SK-N-SH (cell line): ENCODE measurements at regions not wholly inside any gene's neighbourhood (a gene's known extent, or its start where the extent isn't known, plus 50 kb on each side); places are given as distances from the start of the nearest gene placed in this dataset.

Experiments
- CTCF ChIA-PET: fragments of 300-600, 350-600 bp; formaldehyde crosslinking; extraction: SDS; loops from one replicate; lab custom pipeline; 2021; lab: Yijun Ruan, JAX
- POLR2A ChIA-PET: fragments of 350-600 bp; sonication (Branson Sonifier 250); formaldehyde crosslinking; extraction: SDS; loops from one replicate; lab custom pipeline; 2020; ENCODE audit warnings: antibody characterized with exemption, inconsistent platforms; lab: Yijun Ruan, JAX
- DNase-seq: peaks from one replicate; pipeline ENCODE4 v3.0.0; 2012
- H2AFZ ChIP-seq: fragments of 200-600 bp; sonication (generic); 2 replicates; pipeline ENCODE4 v1.8.1; 2016; ENCODE audit warnings: antibody characterized with exemption, mild to moderate bottlenecking, low read depth
- H3F3A ChIP-seq: fragments of 200-600 bp; sonication (generic); replicated peaks from 2 replicates; pipeline ENCODE3; 2016; ENCODE audit warnings: antibody characterized with exemption, mild to moderate bottlenecking; ENCODE audit not compliant: insufficient read depth
- H3K27ac ChIP-seq, 2 experiments: fragments of 200-500 bp in 1 of 2; fragments of 200-600 bp in 1 of 2; sonication (Bioruptor generic) in 1 of 2; sonication (generic), shearing (Covaris generic) in 1 of 2; 2 replicates each; pipeline versions ENCODE4 v1.5.1 to v1.6.1; 2014 to 2016; ENCODE audit warnings: low read depth in 2 of 2, inconsistent platforms in 1 of 2, low read length in 1 of 2, mild to moderate bottlenecking in 1 of 2, mixed read lengths in 1 of 2
- H3K27me3 ChIP-seq: fragments of 200-600 bp; sonication (generic), shearing (Covaris generic); 2 replicates; pipeline ENCODE4 v1.6.1; 2016; ENCODE audit warnings: mixed run types; ENCODE audit not compliant: insufficient read depth
- H3K36me3 ChIP-seq, 2 experiments: fragments of 200-500 bp in 1 of 2; fragments of 200-600 bp in 1 of 2; sonication (Bioruptor generic) in 1 of 2; sonication (generic) in 1 of 2; replicated peaks in 1 of 2; 2 replicates each; pipeline versions ENCODE3 to v1.5.1; 2014 to 2016; ENCODE audit warnings: low read length in 1 of 2, mild to moderate bottlenecking in 1 of 2; ENCODE audit not compliant: insufficient read depth in 2 of 2, control insufficient read depth in 1 of 2
- H3K4me1 ChIP-seq, 2 experiments: fragments of 200-500 bp in 1 of 2; fragments of 200-600 bp in 1 of 2; sonication (Bioruptor generic) in 1 of 2; sonication (generic), shearing (Covaris generic) in 1 of 2; 2 replicates each; pipeline versions ENCODE4 v1.5.1 to v1.6.1; 2014 to 2016; ENCODE audit warnings: low read depth in 1 of 2, low read length in 1 of 2, mixed run types in 1 of 2; ENCODE audit not compliant: insufficient read depth in 2 of 2, control insufficient read depth in 1 of 2
- H3K4me2 ChIP-seq: fragments of 200-600 bp; sonication (generic), shearing (Covaris generic); 2 replicates; pipeline ENCODE4 v1.6.1; 2017; ENCODE audit warnings: mixed run types
- H3K4me3 ChIP-seq, 2 experiments: fragments of 200-500 bp in 1 of 2; fragments of 200-600 bp in 1 of 2; sonication (Bioruptor generic) in 1 of 2; sonication (generic), shearing (Covaris generic) in 1 of 2; 2 replicates each; pipeline versions ENCODE4 v1.5.1 to v1.8.1; 2014 to 2016; ENCODE audit warnings: low read depth in 2 of 2, inconsistent platforms in 1 of 2, low read length in 1 of 2, mild to moderate bottlenecking in 1 of 2, mixed read lengths in 1 of 2, moderate library complexity in 1 of 2
- H3K79me2 ChIP-seq: fragments of 200-600 bp; sonication (generic); 2 replicates; pipeline ENCODE4 v1.8.1; 2017; ENCODE audit warnings: mild to moderate bottlenecking; ENCODE audit not compliant: insufficient read depth
- H3K9ac ChIP-seq: fragments of 200-600 bp; sonication (generic); 2 replicates; pipeline ENCODE4 v1.6.1; 2017; ENCODE audit warnings: mixed run types
- H3K9me2 ChIP-seq: fragments of 200-600 bp; sonication (generic); 2 replicates; pipeline ENCODE4 v1.6.1; 2017; ENCODE audit warnings: mixed run types
- H3K9me3 ChIP-seq: fragments of 200-600 bp; sonication (generic); 2 replicates; pipeline ENCODE4 v1.6.1; 2017; ENCODE audit warnings: mixed run types, mild to moderate bottlenecking, moderate library complexity
- H4K20me1 ChIP-seq: fragments of 200-600 bp; sonication (generic); 2 replicates; pipeline ENCODE4 v1.6.1; 2017; ENCODE audit warnings: mild to moderate bottlenecking, mixed run types; ENCODE audit not compliant: insufficient read depth
- CHD2 ChIP-seq: fragments of 150-350 bp; IDR thresholded peaks from 2 replicates; pipeline ENCODE4 v1.6.1; 2018; ENCODE audit warnings: low read length; ENCODE audit not compliant: partially characterized antibody
- EZH2phosphoT487 ChIP-seq: fragments of 200-600 bp; sonication (generic); IDR thresholded peaks from 2 replicates; pipeline ENCODE4 v1.6.1; 2017; ENCODE audit warnings: low read depth, mixed run types, mild to moderate bottlenecking, antibody characterized with exemption, moderate library complexity, borderline replicate concordance
- FOSL2 ChIP-seq: IDR thresholded peaks from 2 replicates; pipeline ENCODE4 v1.4.0; 2012; ENCODE audit warnings: low read depth, mild to moderate bottlenecking, moderate library complexity, borderline replicate concordance
- FOXJ3 ChIP-seq: sonication (generic); formaldehyde crosslinking; IDR thresholded peaks from 2 replicates; pipeline ENCODE4 v1.5.1; 2020; ENCODE audit warnings: mild to moderate bottlenecking, missing genetic modification reagents
- FOXM1 ChIP-seq: IDR thresholded peaks from 2 replicates; pipeline ENCODE4 v1.4.0; 2012; ENCODE audit warnings: low read depth, mild to moderate bottlenecking
- GABPA ChIP-seq: IDR thresholded peaks from 2 replicates; pipeline ENCODE4 v1.4.0; 2012; ENCODE audit warnings: low read depth, mild to moderate bottlenecking
- NRF1 ChIP-seq: IDR thresholded peaks from 2 replicates; pipeline ENCODE4 v1.6.1; 2012; ENCODE audit warnings: low read depth, mild to moderate bottlenecking, low read length
- POLR2AphosphoS5 ChIP-seq: IDR thresholded peaks from 2 replicates; pipeline ENCODE4 v1.6.1; 2012; ENCODE audit warnings: low read depth, low read length
- RAD21 ChIP-seq: IDR thresholded peaks from 2 replicates; pipeline ENCODE4 v1.6.1; 2012; ENCODE audit warnings: mild to moderate bottlenecking, low read length
- RCOR1 ChIP-seq: fragments of 150-350 bp; IDR thresholded peaks from 2 replicates; pipeline ENCODE4 v1.6.1; 2017; ENCODE audit warnings: antibody characterized with exemption, low read length
- RXRA ChIP-seq: IDR thresholded peaks from 2 replicates; pipeline ENCODE4 v1.4.0; 2012; ENCODE audit warnings: low read depth, mild to moderate bottlenecking, borderline replicate concordance
- SMC3 ChIP-seq: IDR thresholded peaks from 2 replicates; pipeline ENCODE4 v1.6.1; 2012; ENCODE audit warnings: low read depth, low read length, improper control_type of control experiment
- TCF12 ChIP-seq: IDR thresholded peaks from 2 replicates; pipeline ENCODE4 v1.4.0; 2012
- TEAD4 ChIP-seq: IDR thresholded peaks from 2 replicates; pipeline ENCODE4 v1.4.0; 2012; ENCODE audit warnings: mild to moderate bottlenecking, borderline replicate concordance; ENCODE audit not compliant: insufficient read depth
- YY1 ChIP-seq: IDR thresholded peaks from 2 replicates; pipeline ENCODE4 v1.4.0; 2012; ENCODE audit warnings: low read depth, mild to moderate bottlenecking
- WGBS: methylation state at CpG from one replicate; pipeline ENCODE4 v1.1.6; 2017; ENCODE audit warnings: low lambda C conversion rate; 5-methylcytosine and 5-hydroxymethylcytosine counted together
- TF ChIP-seq, protein P1 (sequence below): fragments of 150-350 bp; IDR thresholded peaks from 2 replicates; pipeline ENCODE4 v1.6.1; 2016; ENCODE audit warnings: mild to moderate bottlenecking, low read depth, low read length
- TF ChIP-seq, protein P2 (sequence below): IDR thresholded peaks from 2 replicates; pipeline ENCODE4 v1.4.0; 2012; ENCODE audit warnings: low read depth, borderline replicate concordance
- TF ChIP-seq, protein P3 (sequence below): IDR thresholded peaks from 2 replicates; pipeline ENCODE4 v1.4.0; 2012; ENCODE audit warnings: low read depth, borderline replicate concordance

DNA sequence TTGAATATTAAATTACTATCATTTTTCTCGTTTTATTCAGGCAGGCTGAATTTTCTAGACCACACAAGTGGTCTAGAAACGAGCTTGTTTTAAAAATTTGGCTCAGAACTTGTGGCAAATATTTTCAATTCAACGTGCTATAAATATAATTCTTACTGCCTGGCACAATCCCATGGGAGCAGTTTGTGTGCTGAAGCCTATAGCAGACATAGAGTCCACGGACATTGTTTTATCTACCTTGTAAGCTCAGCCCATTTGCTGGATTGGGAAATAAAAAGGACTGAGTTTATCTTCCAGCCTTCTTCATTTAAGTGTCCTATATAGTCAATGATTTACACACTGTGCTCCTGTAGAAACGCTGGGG, 103.4 kb downstream of the ZBTB18 start:
- H3K9ac ChIP-seq, result no peak overlapping the region
- H3K4me1 ChIP-seq, result peaks cover 0 to 4% of the 10 kb centered on the region in 2 experiments; a peak in 1 of 4 replicates
- no peaks in the 10 kb centered on the region for H3K36me3 ChIP-seq
- no peak overlapping the region for H3K4me3 ChIP-seq
- no peak overlapping the region for H3K4me2 ChIP-seq
- no peaks in the 10 kb centered on the region for H3F3A ChIP-seq
- ChIA-PET CTCF (interaction anchor here (0.6 kb wide), 1 partner anchor 19 kb away, joined by 3 read pairs; no protein-coding TSS in a partner anchor), POLR2A (no interaction called here)
- H3K9me2 ChIP-seq, result no peaks in the 10 kb centered on the region
- DNase-seq, result no peak
- H2AFZ ChIP-seq, result no peak overlapping the region
- no peak overlapping the region for H3K27ac ChIP-seq
- 82% methylated on average over 5 of the region's 5 CpGs for WGBS
- no peak for TF ChIP-seq CHD2
- no peak for TF ChIP-seq SMC3
- no peak for TF ChIP-seq TEAD4
- TF ChIP-seq, protein P1, sequence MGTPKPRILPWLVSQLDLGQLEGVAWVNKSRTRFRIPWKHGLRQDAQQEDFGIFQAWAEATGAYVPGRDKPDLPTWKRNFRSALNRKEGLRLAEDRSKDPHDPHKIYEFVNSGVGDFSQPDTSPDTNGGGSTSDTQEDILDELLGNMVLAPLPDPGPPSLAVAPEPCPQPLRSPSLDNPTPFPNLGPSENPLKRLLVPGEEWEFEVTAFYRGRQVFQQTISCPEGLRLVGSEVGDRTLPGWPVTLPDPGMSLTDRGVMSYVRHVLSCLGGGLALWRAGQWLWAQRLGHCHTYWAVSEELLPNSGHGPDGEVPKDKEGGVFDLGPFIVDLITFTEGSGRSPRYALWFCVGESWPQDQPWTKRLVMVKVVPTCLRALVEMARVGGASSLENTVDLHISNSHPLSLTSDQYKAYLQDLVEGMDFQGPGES, result no peak
- no peak for TF ChIP-seq GABPA
- no peak for TF ChIP-seq FOXJ3 (CRISPR knock-in tag)
- TF ChIP-seq RCOR1, result no peak
- TF ChIP-seq RAD21, result no peak
- TF ChIP-seq TCF12, result no peak
- TF ChIP-seq YY1, result no peak
- TF ChIP-seq RXRA, result no peak
- no peaks in the 10 kb centered on the region for H3K79me2 ChIP-seq
- no peaks in the 10 kb centered on the region for H3K9me3 ChIP-seq
- no peaks in the 10 kb centered on the region for H4K20me1 ChIP-seq
- no peaks in the 10 kb centered on the region for H3K27me3 ChIP-seq

- CTCF ChIA-PET, result no interaction called here
- no peak overlapping the region for H3K9ac ChIP-seq
- no peaks in the 10 kb centered on the region for H3K79me2 ChIP-seq
- WGBS, result 84% methylated on average over 15 of the region's 21 CpGs
- no peak overlapping the region for H3K4me2 ChIP-seq
- H2AFZ ChIP-seq, result no peak overlapping the region
- H3F3A ChIP-seq, result no peaks in the 10 kb centered on the region
- H3K27me3 ChIP-seq, result no peaks in the 10 kb centered on the region
- no peaks in the 10 kb centered on the region for H4K20me1 ChIP-seq
- H3K4me1 ChIP-seq, result peaks cover 0 to 4% of the 10 kb centered on the region in 2 experiments; a peak in 1 of 4 replicates
- H3K9me2 ChIP-seq, result no peaks in the 10 kb centered on the region
- no peaks in the 10 kb centered on the region for H3K9me3 ChIP-seq
- H3K4me3 ChIP-seq, result no peak overlapping the region
- no peak overlapping the region for H3K27ac ChIP-seq
- DNase-seq, result peak; percentile 35
- H3K36me3 ChIP-seq, result no peaks in the 10 kb centered on the region
- POLR2A ChIA-PET, result no interaction called here
- TF ChIP-seq GABPA (no peak), EZH2phosphoT487 (no peak), POLR2AphosphoS5 (no peak), FOSL2 (no peak), RAD21 (no peak), RCOR1 (no peak), NRF1 (no peak), FOXM1 (no peak), FOXJ3 (CRISPR knock-in tag) (no peak), TEAD4 (no peak)
- TF ChIP-seq, protein P2, sequence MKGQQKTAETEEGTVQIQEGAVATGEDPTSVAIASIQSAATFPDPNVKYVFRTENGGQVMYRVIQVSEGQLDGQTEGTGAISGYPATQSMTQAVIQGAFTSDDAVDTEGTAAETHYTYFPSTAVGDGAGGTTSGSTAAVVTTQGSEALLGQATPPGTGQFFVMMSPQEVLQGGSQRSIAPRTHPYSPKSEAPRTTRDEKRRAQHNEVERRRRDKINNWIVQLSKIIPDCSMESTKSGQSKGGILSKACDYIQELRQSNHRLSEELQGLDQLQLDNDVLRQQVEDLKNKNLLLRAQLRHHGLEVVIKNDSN, result no peak
- TF ChIP-seq, protein P3, sequence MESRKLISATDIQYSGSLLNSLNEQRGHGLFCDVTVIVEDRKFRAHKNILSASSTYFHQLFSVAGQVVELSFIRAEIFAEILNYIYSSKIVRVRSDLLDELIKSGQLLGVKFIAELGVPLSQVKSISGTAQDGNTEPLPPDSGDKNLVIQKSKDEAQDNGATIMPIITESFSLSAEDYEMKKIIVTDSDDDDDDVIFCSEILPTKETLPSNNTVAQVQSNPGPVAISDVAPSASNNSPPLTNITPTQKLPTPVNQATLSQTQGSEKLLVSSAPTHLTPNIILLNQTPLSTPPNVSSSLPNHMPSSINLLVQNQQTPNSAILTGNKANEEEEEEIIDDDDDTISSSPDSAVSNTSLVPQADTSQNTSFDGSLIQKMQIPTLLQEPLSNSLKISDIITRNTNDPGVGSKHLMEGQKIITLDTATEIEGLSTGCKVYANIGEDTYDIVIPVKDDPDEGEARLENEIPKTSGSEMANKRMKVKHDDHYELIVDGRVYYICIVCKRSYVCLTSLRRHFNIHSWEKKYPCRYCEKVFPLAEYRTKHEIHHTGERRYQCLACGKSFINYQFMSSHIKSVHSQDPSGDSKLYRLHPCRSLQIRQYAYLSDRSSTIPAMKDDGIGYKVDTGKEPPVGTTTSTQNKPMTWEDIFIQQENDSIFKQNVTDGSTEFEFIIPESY, result no peak
Measured at GRCh38 chr1:244154872-244155531, 103.9 kb downstream of the ZBTB18 start.
